WTC11 (cell line): ENCODE measurements at regions not wholly inside any gene's neighbourhood (a gene's known extent, or its start where the extent isn't known, plus 50 kb on each side); places are given as distances from the start of the nearest gene placed in this dataset.

Source experiments
- ATAC-seq: fragments of 200-7000 bp; cut with Tn5 transposase; 2 replicates; pipeline ENCODE4 v1.10.0; 2021; ENCODE audit warnings: mild to moderate bottlenecking, moderate library complexity
- CTCF ChIA-PET: fragments of 300-600 bp; sonication (Branson Sonifier 250); formaldehyde crosslinking; loops from one replicate; lab custom pipeline; 2021; ENCODE audit warnings: antibody characterized with exemption; lab: Charles Lee
- POLR2A ChIA-PET: fragments of 350-600 bp; sonication (Branson Sonifier 250); formaldehyde crosslinking; loops from one replicate; lab custom pipeline; 2021; ENCODE audit warnings: antibody characterized with exemption; lab: Charles Lee
- DNase-seq: peaks from one replicate; pipeline ENCODE4 v3.0.0; 2021; ENCODE audit warnings: low spot score
- H3K27ac Mint-ChIP-seq: 2 replicates; pipeline ENCODE4 v1.8.0; 2021; ENCODE audit warnings: mixed read lengths
- H3K27me3 Mint-ChIP-seq: 2 replicates; pipeline ENCODE4 v1.8.0; 2021; ENCODE audit warnings: low read depth, mild to moderate bottlenecking, moderate library complexity, mixed read lengths
- H3K36me3 Mint-ChIP-seq: 2 replicates; pipeline ENCODE4 v1.8.0; 2021; ENCODE audit warnings: mixed read lengths
- H3K4me1 Mint-ChIP-seq: 2 replicates; pipeline ENCODE4 v1.8.0; 2022; ENCODE audit warnings: mixed read lengths
- H3K4me3 Mint-ChIP-seq: 2 replicates; pipeline ENCODE4 v1.8.0; 2021; ENCODE audit warnings: mild to moderate bottlenecking, moderate library complexity, mixed read lengths
- H3K9me3 Mint-ChIP-seq: 2 replicates; pipeline ENCODE4 v1.8.0; 2021; ENCODE audit warnings: mixed read lengths
- ATF1 ChIP-seq: sonication (generic); formaldehyde crosslinking; IDR thresholded peaks from 2 replicates; pipeline ENCODE4 v1.8.1; 2023; ENCODE audit warnings: mild to moderate bottlenecking, moderate library complexity, missing genetic modification reagents
- CREB1 ChIP-seq: sonication (generic); formaldehyde crosslinking; IDR thresholded peaks from 2 replicates; pipeline ENCODE4 v1.8.0; 2023; ENCODE audit warnings: mild to moderate bottlenecking, missing genetic modification reagents
- E2F5 ChIP-seq: sonication (generic); formaldehyde crosslinking; IDR thresholded peaks from 2 replicates; pipeline ENCODE4 v1.8.1; 2022; ENCODE audit warnings: mild to moderate bottlenecking, moderate library complexity, missing genetic modification reagents
- ERG ChIP-seq: fragments of 250-450 bp; sonication (Bioruptor Pico); IDR thresholded peaks from 2 replicates; pipeline ENCODE4 v1.8.0; 2021; ENCODE audit warnings: mild to moderate bottlenecking
- FOXP1 ChIP-seq: sonication (generic); formaldehyde crosslinking; IDR thresholded peaks from 2 replicates; pipeline ENCODE4 v1.8.0; 2022; ENCODE audit warnings: missing genetic modification reagents, mild to moderate bottlenecking, moderate library complexity, borderline replicate concordance
- GTF2I ChIP-seq: fragments of 250-450 bp; sonication (Bioruptor Pico); conservative IDR thresholded peaks from 2 replicates; pipeline ENCODE4 v1.4.0; 2021; ENCODE audit warnings: mild to moderate bottlenecking
- JUN ChIP-seq: sonication (generic); formaldehyde crosslinking; IDR thresholded peaks from 2 replicates; pipeline ENCODE4 v1.8.0; 2023; ENCODE audit warnings: mild to moderate bottlenecking, missing genetic modification reagents
- MXD4 ChIP-seq: fragments of 250-450 bp; sonication (Bioruptor Pico); IDR thresholded peaks from 2 replicates; pipeline ENCODE4 v1.8.0; 2021; ENCODE audit warnings: mild to moderate bottlenecking, moderate library complexity, borderline replicate concordance
- MYBL2 ChIP-seq: sonication (generic); formaldehyde crosslinking; IDR thresholded peaks from 2 replicates; pipeline ENCODE4 v1.8.1; 2023; ENCODE audit warnings: mild to moderate bottlenecking, moderate library complexity, missing genetic modification reagents
- NFATC4 ChIP-seq: fragments of 250-450 bp; sonication (Bioruptor Pico); IDR thresholded peaks from 2 replicates; pipeline ENCODE4 v1.9.0; 2021; ENCODE audit warnings: mild to moderate bottlenecking
- NFE2L1 ChIP-seq: sonication (generic); formaldehyde crosslinking; IDR thresholded peaks from 2 replicates; pipeline ENCODE4 v1.8.1; 2023; ENCODE audit warnings: missing genetic modification reagents
- NFYB ChIP-seq: sonication (generic); formaldehyde crosslinking; conservative IDR thresholded peaks from 2 replicates; pipeline ENCODE4 v1.8.0; 2022; ENCODE audit warnings: low read depth, missing genetic modification reagents
- TEAD1 ChIP-seq: sonication (generic); formaldehyde crosslinking; IDR thresholded peaks from 2 replicates; pipeline ENCODE4 v1.8.0; 2022; ENCODE audit warnings: mild to moderate bottlenecking, missing genetic modification reagents
- ZBTB21 ChIP-seq: sonication (generic); formaldehyde crosslinking; IDR thresholded peaks from 2 replicates; pipeline ENCODE4 v1.8.1; 2023; ENCODE audit warnings: mild to moderate bottlenecking, missing genetic modification reagents, borderline replicate concordance
- ZNF121 ChIP-seq: sonication (generic); formaldehyde crosslinking; IDR thresholded peaks from 2 replicates; pipeline ENCODE4 v1.8.0; 2023; ENCODE audit warnings: missing genetic modification reagents
- ZNF219 ChIP-seq: sonication (generic); formaldehyde crosslinking; IDR thresholded peaks from 2 replicates; pipeline ENCODE4 v1.8.0; 2023; ENCODE audit warnings: missing genetic modification reagents, mild to moderate bottlenecking, borderline replicate concordance
- ZNF396 ChIP-seq: fragments of 250-450 bp; sonication (Bioruptor Pico); IDR thresholded peaks from 2 replicates; pipeline ENCODE4 v1.8.0; 2021; ENCODE audit warnings: mild to moderate bottlenecking, moderate library complexity, borderline replicate concordance
- TF ChIP-seq, protein P1 (sequence below): sonication (generic); formaldehyde crosslinking; IDR thresholded peaks from 2 replicates; pipeline ENCODE4 v1.8.1; 2023; ENCODE audit warnings: mild to moderate bottlenecking, missing genetic modification reagents
- TF ChIP-seq, protein P2 (sequence below): fragments of 250-450 bp; sonication (Bioruptor Pico); conservative IDR thresholded peaks from 2 replicates; pipeline ENCODE4 v1.9.0; 2021; ENCODE audit warnings: mild to moderate bottlenecking
- TF ChIP-seq, protein P3 (sequence below): sonication (generic); formaldehyde crosslinking; IDR thresholded peaks from 2 replicates; pipeline ENCODE4 v1.8.1; 2023; ENCODE audit warnings: mild to moderate bottlenecking, moderate library complexity, missing genetic modification reagents

DNA sequence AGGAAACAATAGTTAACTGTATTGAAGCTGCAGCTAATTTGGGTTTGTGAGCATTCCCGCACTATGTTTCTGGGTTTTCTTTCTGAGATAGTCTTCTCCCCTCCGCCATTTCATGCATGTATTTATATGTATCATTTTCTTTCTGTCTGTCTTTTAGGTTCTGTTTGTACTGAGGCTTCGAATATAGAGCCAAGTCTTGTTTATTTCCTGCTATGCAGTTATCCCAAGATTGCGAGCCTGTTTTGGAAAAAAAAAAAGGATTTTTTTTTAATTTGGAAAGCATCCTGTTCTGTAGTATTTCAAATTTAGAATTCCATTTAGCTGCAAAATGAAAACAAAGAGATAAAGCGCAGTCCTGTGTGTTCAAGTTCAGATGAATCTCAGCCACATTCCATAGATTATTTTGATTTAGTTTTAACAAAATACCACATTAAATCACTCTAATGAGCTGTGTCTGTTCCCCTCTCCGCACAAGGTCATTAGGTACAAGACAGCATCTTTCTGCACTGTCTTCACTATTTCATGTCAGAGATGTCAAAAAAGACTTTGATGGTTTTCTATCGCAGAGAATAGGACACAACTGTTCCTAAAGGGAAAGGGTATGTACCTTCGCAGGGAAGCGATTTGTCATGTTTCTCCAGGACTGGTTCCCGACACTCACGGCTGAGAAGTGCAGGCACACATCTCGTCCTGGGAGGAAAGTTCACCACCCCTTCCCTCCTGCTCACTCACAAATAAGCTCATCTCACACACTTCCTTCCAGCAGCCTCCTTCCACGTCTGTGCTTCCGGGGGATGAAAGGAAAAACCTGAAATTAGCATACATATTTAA lies 443.4 kb downstream of the ZNF516 start:
- peaks cover 13% of the 10 kb centered on the region for H3K4me1 Mint-ChIP-seq
- ATAC-seq (no peak), DNase-seq (no peak)
- H3K9me3 Mint-ChIP-seq = no peaks in the 10 kb centered on the region
- POLR2A ChIA-PET = no interaction called here
- no peak overlapping the region for H3K27ac Mint-ChIP-seq
- no peak overlapping the region for H3K4me3 Mint-ChIP-seq
- no peaks in the 10 kb centered on the region for H3K36me3 Mint-ChIP-seq
- TF ChIP-seq ZNF396 (no peak), ERG (CRISPR knock-in tag) (no peak), ZBTB21 (no peak), NFYB (no peak), ATF1 (CRISPR knock-in tag) (no peak), ZNF219 (CRISPR knock-in tag) (no peak), NFATC4 (CRISPR knock-in tag) (no peak), ZNF121 (CRISPR knock-in tag) (no peak), MXD4 (CRISPR knock-in tag) (no peak), E2F5 (CRISPR knock-in tag) (no peak), CREB1 (no peak), FOXP1 (CRISPR knock-in tag) (no peak)
- TF ChIP-seq, protein P1, sequence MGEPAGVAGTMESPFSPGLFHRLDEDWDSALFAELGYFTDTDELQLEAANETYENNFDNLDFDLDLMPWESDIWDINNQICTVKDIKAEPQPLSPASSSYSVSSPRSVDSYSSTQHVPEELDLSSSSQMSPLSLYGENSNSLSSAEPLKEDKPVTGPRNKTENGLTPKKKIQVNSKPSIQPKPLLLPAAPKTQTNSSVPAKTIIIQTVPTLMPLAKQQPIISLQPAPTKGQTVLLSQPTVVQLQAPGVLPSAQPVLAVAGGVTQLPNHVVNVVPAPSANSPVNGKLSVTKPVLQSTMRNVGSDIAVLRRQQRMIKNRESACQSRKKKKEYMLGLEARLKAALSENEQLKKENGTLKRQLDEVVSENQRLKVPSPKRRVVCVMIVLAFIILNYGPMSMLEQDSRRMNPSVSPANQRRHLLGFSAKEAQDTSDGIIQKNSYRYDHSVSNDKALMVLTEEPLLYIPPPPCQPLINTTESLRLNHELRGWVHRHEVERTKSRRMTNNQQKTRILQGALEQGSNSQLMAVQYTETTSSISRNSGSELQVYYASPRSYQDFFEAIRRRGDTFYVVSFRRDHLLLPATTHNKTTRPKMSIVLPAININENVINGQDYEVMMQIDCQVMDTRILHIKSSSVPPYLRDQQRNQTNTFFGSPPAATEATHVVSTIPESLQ (CRISPR knock-in tag) = no peak
- no peaks in the 10 kb centered on the region for H3K27me3 Mint-ChIP-seq
- CTCF ChIA-PET = no interaction called here

DNA sequence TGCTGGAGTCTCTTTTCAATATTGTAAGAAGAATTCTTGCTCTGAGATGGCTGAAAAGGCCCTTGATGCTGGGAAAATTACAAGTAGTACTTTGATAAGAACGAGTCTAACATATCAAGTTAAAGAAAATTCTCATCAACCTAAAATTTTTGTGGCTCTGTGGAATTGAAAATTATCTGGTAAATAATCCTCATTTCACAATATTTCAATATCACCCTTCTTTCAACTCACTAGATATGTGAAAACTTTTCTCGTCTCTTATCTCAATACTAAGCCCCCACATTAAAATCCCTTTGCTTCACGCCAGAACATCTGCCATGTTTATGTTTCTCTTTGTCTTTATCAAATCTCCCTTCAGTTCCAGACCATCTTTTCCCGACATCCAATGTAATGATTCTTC lies 448.8 kb downstream of the ZNF516 start:
- no peak for ATAC-seq

More for the DNA sequence above, 448.8 kb downstream of the ZNF516 start:
- POLR2A ChIA-PET = no interaction called here
- Mint-ChIP-seq H3K27me3 (no peaks in the 10 kb centered on the region), H3K36me3 (no peaks in the 10 kb centered on the region), H3K27ac (no peak overlapping the region), H3K4me1 (no peaks in the 10 kb centered on the region), H3K4me3 (no peak overlapping the region), H3K9me3 (no peaks in the 10 kb centered on the region)
- DNase-seq = no peak
- CTCF ChIA-PET = no interaction called here
- TF ChIP-seq MYBL2 (CRISPR knock-in tag) = no peak
- TF ChIP-seq TEAD1 (CRISPR knock-in tag) = no peak
- no peak for TF ChIP-seq NFE2L1 (CRISPR knock-in tag)
- no peak for TF ChIP-seq JUN (CRISPR knock-in tag)
- TF ChIP-seq, protein P2, sequence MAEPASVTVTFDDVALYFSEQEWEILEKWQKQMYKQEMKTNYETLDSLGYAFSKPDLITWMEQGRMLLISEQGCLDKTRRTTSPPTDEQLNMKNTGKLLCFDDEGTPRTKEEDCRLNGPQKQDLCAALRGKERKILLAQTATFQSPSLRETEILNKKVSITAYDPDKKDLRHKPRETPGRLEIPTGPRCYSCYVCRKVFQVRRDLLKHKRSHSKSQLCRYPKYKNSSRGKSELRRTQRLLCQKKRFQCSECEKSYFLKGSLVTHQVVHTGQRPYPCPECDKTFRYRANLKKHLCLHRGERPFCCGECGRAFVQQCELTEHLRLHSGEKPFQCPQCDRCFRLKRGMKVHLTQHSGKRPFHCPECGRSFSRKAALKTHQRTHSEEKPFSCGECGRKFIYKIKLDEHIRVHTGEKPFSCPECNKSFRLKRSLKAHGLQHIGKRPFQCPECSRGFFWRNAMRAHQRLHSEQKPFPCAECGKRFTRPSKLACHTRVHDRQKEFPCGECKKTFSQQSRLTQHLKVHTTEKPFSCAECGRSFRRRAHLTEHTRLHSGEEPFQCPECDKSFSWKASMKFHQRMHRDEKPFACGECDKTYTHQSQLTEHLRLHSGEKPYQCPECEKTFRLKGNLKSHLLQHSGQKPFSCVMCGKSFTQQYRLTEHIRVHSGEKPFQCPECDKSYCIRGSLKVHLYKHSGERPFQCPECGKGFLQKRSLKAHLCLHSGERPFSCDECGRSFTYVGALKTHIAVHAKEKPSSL = no peak
- no peak for TF ChIP-seq GTF2I (CRISPR knock-in tag)
- TF ChIP-seq, protein P3, sequence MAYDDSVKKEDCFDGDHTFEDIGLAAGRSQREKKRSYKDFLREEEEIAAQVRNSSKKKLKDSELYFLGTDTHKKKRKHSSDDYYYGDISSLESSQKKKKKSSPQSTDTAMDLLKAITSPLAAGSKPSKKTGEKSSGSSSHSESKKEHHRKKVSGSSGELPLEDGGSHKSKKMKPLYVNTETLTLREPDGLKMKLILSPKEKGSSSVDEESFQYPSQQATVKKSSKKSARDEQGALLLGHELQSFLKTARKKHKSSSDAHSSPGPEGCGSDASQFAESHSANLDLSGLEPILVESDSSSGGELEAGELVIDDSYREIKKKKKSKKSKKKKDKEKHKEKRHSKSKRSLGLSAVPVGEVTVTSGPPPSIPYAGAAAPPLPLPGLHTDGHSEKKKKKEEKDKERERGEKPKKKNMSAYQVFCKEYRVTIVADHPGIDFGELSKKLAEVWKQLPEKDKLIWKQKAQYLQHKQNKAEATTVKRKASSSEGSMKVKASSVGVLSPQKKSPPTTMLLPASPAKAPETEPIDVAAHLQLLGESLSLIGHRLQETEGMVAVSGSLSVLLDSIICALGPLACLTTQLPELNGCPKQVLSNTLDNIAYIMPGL (CRISPR knock-in tag) = no peak
